Suprapubic skin (tissue), 3 donors: ENCODE measurements at regions not wholly inside any gene's neighbourhood (a gene's known extent, or its start where the extent isn't known, plus 50 kb on each side); places are given as distances from the start of the nearest gene placed in this dataset.

Experiments used
- CTCF ChIP-seq, 2 donors: fragments of 200-600 bp in 1 of 2; fragments of 450-650 bp in 1 of 2; sonication (generic) in 1 of 2; IDR thresholded peaks; one replicate each; pipeline ENCODE4 v1.5.1; 2016 to 2019; ENCODE audit warnings: antibody characterized with exemption in 2 of 2, mild to moderate bottlenecking in 1 of 2, moderate library complexity in 1 of 2
- POLR2AphosphoS5 ChIP-seq, 3 donors: sonication (generic); formaldehyde crosslinking; IDR thresholded peaks; one replicate each; pipeline ENCODE4 v1.6.1; 2017; ENCODE audit warnings: antibody characterized with exemption in 3 of 3

DNA sequence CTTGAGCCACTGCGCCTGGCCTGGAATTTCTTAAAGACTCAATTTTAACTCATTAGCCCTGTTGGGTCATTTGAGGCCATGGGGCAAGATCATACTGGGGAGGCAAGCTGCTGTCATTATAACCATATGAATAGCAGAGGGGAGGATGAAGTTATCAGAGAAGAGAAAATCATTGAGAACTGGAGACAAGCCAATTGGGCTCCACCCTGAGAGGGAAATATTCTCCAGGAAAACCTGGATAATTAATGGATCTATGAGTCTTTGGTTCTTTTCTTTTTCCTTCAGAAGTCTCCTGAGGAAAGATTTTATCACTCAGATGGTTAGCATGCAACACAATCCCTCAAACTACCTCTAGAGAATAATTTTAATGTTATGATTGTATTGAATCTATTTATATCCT lies 569.6 kb upstream of the TUSC1 start:
- TF ChIP-seq CTCF (IDR thresholded peaks at IDR 0.05) (no peak), POLR2AphosphoS5 (IDR thresholded peaks at IDR 0.05) (no peak)
